NCI-H748 treated with DMSO at 0.1 percent for 48 hours (cell line): ENCODE measurements at regions not wholly inside any gene's neighbourhood (a gene's known extent, or its start where the extent isn't known, plus 50 kb on each side); places are given as distances from the start of the nearest gene placed in this dataset.

Source experiments
- DNase-seq: peaks from one replicate; lab custom pipeline; 2025; lab: John Stamatoyannopoulos, UW

DNA sequence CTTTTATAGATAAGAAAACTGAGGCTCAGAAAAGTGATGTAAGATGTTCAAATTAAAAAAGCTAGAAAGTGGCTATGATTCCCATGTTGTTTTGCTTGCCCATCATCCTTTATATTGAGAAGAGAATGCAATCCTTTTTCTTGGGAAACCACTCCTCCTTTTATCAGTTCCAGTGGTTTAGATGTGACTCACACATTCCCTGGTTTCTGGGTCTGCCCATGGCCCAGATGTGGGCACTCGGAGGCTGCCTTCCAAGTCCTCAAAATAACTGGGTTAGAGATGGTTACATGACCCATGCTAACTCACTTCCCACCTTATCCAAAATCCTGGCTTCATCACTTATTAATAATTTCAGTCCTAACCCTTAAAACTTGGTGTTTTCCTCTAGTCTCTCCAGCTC is 550.0 kb downstream of the MDFIC start:
- DNase-seq, result no peak

DNA sequence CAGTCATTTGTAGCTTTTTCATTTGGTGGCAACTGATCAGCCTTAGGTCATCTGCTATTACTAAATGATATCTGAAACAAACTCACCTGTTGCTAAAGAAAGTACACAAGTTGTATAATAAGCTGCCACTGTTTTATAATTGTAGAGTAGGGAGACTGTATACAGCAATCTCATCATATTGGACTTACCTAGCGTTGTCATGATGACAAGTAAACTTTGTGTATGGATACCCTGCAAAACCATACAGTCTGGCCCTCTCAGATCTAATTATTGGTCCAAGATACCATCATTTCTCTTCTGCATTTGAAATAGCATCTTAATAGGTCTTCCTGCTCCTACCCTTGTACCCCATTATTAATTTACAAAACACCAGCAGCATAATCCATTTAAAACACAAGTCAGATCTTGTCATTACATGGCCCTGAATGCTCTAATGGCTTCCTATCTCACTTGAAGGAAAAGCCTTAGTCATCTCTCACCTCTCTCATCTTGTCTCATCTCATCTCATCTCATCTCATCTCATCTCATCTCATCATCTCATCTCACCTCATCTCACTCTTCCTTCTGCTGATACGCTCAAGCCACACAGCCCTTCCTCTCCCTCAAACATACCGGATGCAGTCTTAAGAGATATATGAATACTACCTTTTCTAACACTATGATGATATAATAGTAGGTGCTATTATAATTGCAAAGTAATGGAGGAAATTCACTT is 540.6 kb downstream of the MDFIC start:
- DNase-seq, result no peak

DNA sequence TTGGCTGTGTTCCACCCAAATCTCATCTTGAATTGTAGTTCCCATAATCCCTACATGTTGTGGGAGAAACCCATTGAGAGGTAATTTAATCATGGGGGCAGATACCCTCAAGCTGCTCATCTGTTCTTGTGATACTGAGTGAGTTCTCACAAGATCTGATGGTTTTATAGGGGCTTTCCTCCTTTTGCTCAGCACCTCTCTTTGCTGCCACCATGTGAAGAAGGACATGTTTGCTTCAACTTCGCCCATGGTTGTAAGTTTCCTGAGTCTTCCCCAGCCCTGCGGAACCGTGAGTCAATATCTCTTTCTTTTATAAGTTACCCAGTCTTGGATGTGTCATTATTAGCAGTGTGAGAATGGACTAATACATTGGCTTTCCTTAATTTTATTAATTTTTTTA is 527.8 kb downstream of the MDFIC start:
- no peak for DNase-seq

DNA sequence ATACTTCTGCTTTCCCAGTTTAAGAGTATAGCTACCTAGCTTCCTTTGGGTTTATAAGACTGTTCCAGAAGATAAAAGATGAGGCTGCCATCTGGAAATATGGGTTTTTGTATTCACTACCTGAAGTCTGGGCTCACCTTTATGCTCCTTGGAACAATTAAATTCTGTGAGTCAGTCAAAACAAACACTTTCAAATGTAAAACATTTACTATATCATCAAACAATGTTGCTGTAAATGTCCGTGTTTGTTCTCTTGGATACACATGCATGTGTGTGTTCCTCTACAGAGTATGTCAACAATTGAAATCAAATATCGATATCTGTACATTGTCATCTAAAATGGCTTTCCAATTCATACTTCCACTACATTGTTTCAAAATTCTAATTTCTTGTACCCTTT is 525.6 kb downstream of the MDFIC start:
- DNase-seq, result no peak

DNA sequence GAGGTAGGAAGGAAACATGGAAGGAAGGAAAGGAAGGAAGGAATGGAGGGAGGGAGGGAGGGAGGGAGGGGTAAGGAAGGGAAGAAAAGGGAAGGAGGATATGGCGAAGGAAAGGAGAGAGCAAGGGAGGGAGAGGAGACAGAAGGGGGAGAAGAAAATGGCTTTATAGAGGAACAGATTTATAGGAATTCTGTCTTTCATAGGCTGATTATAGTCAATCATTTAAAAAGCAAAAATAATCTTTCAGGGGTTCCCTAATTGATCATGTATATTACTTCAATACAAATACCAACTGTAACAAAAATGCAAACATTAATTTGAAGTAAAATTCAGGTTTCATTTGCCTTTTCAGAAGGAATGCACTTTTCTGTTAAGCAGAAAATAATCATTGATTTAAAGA is 519.1 kb downstream of the MDFIC start:
- no peak for DNase-seq

DNA sequence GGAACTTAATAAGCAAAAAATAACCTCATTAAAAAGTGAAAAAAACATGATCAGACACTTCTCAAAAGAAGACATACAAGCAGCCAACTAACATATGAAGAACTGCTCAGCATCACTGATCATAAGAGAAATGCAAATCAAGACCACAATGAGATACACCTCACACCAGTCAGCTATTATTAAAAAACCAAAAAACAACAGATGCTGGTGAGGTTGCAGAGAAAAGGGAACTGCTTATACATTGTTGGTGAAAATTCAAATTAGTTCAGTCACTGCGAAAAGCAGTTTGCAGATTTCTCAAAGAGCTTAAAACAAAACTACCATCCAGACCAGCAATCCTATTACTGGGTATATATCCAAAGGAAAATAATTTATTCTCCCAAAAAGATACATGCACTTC is 513.3 kb downstream of the MDFIC start:
- no peak for DNase-seq

DNA sequence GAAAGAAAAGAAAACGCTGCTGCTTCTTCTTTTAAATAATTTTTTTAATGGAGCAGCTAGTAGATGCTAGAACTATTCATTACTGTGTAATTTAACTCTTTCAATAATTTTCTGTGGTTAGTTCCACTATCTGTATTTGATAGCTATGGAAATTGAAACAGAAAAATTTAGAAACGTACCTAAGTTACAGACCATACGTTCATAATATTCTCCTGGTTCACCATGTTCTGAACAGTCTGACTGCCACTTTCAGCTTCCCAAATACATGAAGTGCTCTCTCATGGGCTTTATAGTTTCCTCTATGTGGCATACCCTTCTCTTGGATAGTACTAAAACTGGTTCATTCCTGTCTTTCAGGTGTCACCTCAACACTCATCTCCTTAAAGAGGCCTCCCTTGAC is 508.0 kb downstream of the MDFIC start:
- DNase-seq, result no peak

DNA sequence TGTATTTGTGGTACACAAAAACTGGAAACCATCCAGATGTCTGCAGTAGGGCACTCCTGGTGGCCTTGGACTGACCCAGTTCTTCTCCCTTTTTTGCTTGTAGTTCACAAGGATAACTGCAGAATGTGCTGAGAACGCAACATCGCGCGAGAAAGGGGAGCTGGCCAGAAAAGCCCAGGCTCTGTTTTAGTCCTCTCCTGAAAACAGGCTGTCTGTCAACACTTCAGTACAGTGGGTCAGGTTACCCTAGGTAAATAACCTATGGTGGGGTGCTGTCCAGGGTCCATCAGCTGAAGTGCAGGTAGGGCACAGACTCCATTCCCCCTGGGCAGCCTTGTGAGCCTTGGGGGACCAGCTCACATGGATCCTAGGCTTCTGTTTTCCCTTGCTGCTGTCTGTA is 495.8 kb downstream of the MDFIC start:
- no peak for DNase-seq

DNA sequence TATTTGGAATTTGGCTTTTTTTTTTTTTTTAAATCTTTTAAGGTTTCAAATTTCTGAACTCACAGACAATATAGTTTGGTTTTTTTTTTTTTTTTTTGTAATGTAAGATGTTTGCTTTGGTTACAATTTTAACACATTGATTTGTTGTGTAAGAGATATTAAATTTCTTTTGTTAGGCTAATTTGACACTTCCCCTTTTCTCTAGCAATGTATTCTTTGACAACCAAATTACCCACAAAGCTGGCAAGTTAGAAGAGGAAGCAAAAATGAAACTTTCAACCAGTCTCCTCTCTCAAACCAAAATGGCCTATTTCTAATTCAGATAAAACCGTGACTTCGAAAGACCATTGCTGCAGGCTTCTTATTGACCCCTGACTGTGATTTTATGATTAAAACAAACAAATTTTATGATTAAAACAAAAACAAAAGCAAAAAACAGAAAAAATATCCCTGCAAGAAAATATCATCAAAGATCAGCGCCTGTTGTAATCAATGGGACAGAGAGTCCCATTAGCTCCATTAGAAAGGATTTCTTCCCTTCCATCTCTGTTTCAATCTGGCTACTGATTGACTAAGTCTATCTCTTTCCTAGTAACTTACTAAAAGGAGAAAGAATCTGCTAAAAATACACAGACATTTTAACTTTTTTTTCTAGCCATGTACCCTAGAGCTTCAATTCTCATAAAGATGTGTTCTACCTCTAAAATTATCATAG is 489.2 kb downstream of the MDFIC start:
- DNase-seq, result no peak

DNA sequence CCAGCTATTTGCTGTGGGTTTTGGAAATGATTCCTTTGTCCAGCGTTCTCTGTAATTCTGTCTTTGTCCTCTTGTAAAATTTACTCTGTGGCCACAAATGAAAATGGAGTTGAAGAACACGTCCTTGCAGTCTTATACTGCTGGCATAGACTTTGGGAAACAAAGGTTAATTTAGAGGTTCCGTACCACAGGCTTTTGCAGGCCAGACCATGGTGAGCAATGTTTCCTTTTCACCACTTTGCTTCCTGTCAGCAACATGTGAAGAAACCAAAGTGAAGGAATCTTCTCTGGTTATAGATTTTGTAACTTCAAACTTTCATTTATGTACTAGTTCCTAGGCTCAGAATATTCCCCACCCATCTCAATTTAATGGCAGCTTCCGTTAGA is 488.5 kb downstream of the MDFIC start:
- DNase-seq, result no peak

DNA sequence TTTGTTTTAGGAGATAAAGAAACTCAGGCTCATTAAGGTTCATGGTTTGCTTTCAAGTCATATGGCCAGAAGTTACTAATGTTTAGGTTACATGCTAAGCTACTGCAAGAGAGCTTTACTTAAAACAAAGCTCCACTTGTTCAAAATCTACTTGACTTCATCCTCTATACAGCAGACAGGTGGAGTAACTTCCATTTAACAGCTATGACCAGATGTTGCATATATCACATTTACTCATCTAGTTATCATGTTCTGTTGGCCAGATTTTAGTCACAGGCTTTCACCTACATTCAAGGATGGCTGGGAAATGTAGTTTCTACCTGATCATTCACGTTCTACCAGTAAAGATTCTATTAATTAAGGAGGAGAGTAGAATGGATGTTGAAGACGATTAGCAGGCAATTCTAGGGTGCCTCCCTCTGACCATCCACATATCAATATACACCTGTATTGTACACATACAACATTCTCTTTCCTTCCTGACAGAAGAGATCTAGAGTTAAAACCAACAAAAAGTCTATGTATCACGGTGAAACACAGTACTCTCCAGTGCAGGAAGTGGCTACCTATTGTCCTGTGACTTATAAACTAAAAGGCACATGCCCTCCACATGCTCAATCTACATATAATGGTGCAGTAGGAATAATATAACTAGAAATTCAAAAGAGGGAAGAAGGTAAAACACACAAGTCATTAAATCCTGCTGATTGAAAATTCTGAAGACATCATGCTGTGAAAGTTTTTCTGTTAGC is 488.0 kb downstream of the MDFIC start:
- DNase-seq, result no peak

DNA sequence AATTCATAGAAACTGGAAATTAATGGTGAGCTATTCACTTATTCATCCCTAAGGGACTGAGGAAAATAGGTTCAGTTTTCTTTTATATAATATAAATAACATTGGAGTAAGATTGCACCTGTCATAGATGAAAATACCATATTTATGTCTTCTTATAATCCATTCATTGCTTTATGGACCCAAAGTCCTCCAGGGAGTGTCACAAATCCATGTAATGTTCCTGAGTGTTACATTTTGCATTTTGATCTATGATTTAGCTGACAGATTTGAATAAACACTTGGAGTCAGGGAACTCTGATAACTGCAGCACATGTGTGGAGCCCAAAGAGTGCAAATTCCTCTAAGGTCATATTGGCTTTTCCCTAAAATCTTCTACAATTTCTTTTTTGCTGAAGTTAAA is 484.3 kb downstream of the MDFIC start:
- DNase-seq, result no peak

DNA sequence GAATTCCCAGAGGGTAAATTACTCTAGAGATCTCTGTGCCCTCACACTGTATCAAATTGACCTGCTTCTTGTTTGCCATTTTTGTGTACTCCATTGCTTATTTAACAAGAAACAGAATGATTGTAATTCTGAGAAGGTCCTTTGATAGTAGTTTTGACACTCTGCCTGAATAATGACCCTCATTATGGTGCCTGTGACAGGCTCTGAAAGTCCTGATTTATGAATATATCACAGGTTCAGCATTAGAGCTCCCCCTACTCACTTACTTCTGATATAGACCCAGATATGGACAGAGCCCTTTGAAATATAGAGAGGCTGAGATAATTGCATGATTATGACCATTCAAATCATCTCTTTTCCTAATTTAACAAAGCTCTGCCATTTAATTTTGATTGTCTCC is 465.2 kb downstream of the MDFIC start:
- peak; percentile 69 for DNase-seq

DNA sequence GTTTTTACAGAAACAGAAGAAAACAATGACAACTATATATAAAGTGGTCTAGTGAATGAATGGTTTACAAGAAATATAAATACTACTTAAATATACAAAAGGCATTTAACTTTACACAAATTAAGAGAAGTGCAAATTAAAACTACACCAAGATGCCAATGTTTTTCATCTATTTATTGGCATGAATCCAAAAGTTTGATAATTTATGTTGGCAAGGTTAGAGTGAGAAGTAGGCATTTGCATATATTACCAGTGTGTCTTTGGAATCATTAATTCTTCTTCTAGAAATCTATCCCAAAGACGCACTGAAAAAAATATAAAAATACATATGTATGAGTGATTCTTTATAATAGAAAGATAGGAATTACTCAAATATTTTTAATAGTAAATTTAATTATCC is 457.4 kb downstream of the MDFIC start:
- no peak for DNase-seq

DNA sequence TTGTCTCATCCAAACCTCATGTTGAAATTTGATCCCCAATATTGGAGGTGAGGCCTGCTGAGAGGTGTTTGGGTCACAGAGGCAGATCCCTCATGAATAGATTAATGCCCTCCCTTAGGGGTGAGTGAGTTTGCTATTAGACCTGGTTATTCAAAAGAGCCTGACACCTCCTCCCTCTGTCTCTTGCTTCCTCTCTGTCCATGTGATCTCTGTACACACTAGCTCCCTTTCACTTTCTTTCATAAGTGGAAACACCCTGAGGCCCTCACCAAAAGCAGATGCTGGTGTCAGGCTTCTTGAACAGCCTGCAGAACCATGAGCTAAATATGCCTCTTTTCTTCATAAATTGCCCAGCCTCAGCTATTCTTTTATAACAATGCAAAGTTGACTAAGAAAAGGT is 447.1 kb downstream of the MDFIC start:
- peak; percentile 28 for DNase-seq

DNA sequence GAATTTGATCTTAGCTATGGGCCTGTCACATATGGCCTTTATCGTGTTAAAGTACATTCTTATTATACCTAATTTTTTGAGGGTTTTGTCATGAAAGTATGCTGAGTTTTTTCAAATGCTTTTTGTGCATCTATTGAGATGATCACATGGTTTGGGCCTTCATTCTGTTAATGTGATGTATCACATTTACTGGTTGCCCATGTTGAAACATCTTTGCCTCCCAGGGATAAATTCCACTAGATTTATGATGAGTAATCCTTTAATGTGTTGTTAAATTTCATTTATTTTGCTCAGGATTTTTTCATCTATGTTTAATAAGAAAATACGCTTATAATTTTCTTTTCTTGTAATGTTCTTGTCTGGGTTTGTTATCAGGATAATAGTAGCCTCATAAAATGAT is 442.0 kb downstream of the MDFIC start:
- DNase-seq, result no peak

DNA sequence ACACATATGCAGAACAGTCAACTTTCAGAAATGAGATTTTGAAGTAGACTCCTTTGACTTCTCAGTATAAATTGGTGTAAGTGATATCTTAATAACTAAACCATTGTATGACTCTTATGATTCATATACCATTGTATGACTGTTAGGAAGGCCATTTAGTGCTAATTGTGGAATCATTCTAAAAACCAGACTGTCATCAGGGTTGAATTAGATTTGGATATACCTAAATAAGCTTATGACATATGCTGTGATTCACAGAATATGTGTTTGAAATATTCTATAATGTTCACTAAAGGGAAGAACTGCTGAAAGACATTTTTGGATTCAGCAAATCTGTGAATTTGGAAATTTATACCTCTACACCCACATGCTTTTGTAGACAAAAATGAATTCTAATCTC is 438.1 kb downstream of the MDFIC start:
- DNase-seq, result no peak

DNA sequence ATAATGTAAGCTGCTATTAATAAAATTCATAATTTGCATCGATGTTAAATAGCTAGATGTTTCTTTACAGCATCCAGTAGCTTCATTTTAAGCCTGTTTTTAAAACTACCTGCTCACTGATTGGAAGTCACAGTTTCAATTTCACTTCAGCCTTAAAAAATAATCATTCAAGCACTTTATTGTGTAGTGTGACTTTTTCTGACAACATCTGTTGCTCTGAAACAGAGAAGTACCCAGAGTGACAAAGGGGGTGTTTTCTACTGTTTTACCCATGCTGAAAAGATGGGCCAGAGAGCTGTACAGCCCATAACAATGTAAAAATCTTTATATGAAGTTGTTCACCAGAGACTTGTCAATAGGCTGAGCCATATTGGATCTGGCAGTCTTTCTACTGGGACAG is 437.2 kb downstream of the MDFIC start:
- no peak for DNase-seq

DNA sequence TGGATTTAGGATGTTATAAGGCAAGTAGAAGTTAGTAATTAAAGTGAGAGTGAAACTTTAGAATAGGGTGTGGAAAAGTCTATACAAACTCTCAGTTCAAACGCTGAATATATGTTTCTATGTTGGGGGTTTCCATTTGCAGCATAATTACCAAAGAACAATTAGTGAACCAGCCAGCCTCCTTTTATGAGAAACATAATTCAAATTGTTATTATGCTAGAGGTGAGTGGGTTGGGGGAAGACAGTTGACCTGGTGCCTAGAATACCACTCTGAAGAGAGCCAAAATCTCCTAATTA is 435.8 kb downstream of the MDFIC start:
- no peak for DNase-seq

DNA sequence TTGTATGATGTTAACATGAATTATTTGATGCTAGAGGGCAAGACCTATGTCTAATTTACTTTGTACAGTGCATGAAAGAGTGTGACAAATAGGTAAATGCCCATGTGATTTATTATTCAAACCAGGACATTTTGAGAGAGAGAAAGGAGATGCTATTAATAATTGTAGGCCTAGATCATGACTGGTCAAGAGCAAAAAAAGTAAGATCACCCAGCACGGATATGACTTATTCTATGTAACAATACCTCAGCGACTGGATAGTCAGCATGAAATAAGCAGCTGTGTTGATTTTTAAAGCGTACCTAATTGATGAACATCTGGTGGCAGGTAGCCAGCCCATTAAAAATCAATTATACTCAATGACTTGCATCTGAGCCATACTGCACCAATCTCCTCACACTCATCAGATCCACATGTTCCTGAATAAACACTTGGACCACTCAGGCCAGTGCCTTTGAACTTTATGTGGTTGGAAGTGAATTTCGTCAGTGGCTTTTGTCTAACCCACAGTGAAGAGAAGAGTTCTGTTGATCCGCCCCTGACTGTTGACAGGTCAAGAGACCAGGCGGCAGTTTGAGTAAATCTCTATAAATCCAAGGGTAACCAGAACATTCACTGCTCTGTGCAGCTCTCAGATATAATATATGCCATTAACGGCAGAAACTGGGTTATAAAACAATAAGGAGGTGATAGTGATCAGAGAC is 435.3 kb downstream of the MDFIC start:
- peak; percentile 98 for DNase-seq

DNA sequence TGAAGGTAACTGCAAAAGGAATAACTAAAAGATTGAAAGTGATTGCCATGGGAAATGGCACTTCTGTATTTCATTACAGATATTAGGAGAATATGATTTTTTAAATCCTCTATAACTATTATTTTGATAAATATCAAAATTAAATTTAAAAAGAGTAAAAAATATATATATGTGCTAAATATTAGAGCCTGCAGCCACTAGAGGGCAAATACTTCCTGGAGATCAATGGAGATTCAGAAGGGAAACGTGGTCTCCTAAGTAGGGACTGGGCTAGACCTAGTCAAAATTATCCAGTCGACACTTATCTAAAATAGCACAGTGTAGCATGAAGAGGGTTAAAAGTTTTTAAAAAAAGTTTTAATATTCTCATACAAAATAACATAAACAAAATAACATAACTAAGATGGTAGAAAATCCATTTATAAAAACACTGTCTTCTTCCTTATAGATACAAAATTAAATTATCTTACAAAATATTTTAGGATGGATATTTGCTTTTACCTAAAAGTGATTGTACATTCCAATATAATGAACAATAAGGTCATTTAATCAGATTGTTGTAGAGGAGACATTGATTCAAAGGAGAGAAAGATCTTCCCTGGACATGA is 434.3 kb downstream of the MDFIC start:
- peak; percentile 13 for DNase-seq

DNA sequence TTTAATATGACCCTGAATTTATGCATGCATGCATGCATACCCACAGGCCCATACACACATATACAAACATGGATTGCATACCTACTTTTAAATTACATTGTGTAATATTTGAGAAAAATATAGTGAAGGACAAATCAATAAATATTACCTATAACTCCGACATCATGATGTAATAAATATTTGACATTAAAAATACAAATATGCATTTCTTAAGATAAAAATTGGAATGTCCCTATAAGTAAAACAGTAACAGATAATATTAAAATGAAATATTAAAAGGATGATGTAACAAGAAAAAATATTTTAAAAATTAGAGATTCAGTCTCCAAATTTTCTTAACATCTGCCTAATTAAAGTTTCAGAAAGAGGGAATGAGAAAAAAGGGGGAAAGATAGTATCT is 433.0 kb downstream of the MDFIC start:
- DNase-seq, result no peak
